ENCODE measurements at regions not wholly inside any gene's neighbourhood (a gene's known extent, or its start where the extent isn't known, plus 50 kb on each side); places are given as distances from the start of the nearest gene placed in this dataset.
"Not testable (repeated sequence)": the region's sequence is repeated elsewhere in the genome, so short reads cannot be mapped to it uniquely, and the experiment has no call there.

GRCh38 chr20:23299673-23300050 lies 50.9 kb upstream of the NXT1 start:
- DNase-seq, result no peak

GRCh38 chr20:23298926-23299672 lies 51.5 kb upstream of the NXT1 start:
- DNase-seq, result no peak

GRCh38 chr20:23298155-23298554 lies 52.4 kb upstream of the NXT1 start:
- no peak for DNase-seq

- DNase-seq, result no peak
Measured at GRCh38 chr20:23296841-23297701, 53.5 kb upstream of the NXT1 start.

- DNase-seq, result no peak
Measured at GRCh38 chr20:23295934-23296333, 54.7 kb upstream of the NXT1 start.

- no peak for DNase-seq
Measured at GRCh38 chr20:23294671-23295070, 55.9 kb upstream of the NXT1 start.

- no peak for DNase-seq
Measured at GRCh38 chr20:23294166-23294565, 56.4 kb upstream of the NXT1 start.

- no peak for DNase-seq
Measured at GRCh38 chr20:23293689-23294088, 56.9 kb upstream of the NXT1 start.

GRCh38 chr20:23292311-23292710 lies 58.3 kb upstream of the NXT1 start:
- not testable (repeated sequence) for DNase-seq

GRCh38 chr20:23291575-23292240 lies 58.9 kb upstream of the NXT1 start:
- DNase-seq, result no peak

- no peak for DNase-seq
Measured at GRCh38 chr20:23290761-23291574, 59.6 kb upstream of the NXT1 start.

GRCh38 chr20:23289724-23290395 lies 60.7 kb upstream of the NXT1 start:
- no peak for DNase-seq

GRCh38 chr20:23289249-23289648 lies 61.3 kb upstream of the NXT1 start:
- DNase-seq, result no peak

- DNase-seq, result no peak
Measured at GRCh38 chr20:23287354-23288190, 63.0 kb upstream of the NXT1 start.

GRCh38 chr20:23286346-23286745 lies 64.2 kb upstream of the NXT1 start:
- DNase-seq, result no peak

GRCh38 chr20:23285536-23285935 lies 65.1 kb upstream of the NXT1 start:
- DNase-seq, result no peak

GRCh38 chr20:23284009-23284408 lies 66.6 kb upstream of the NXT1 start:
- DNase-seq, result no peak

- DNase-seq, result peak; percentile 12
Measured at GRCh38 chr20:23283096-23283850, 67.3 kb upstream of the NXT1 start.

- DNase-seq, result peak; percentile 26
Measured at GRCh38 chr20:23282546-23282945, 68.0 kb upstream of the NXT1 start.

GRCh38 chr20:23282111-23282510 lies 68.5 kb upstream of the NXT1 start:
- no peak for DNase-seq
